Mesenchymal stem cell (in vitro differentiated cells and primary cell): ENCODE measurements at regions not wholly inside any gene's neighbourhood (a gene's known extent, or its start where the extent isn't known, plus 50 kb on each side); places are given as distances from the start of the nearest gene placed in this dataset.

Source experiments
- DNase-seq: peaks from one replicate; pipeline ENCODE4 v3.0.0-alpha.2; 2013
- H2AFZ ChIP-seq: one replicate; pipeline ENCODE4 v1.6.1; 2013; ENCODE audit warnings: low read depth, mild to moderate bottlenecking, control low read depth, inconsistent platforms, low read length, moderate library complexity
- H2AK5ac ChIP-seq: 2 replicates; pipeline ENCODE4 v1.6.1; 2013; ENCODE audit warnings: low read length, moderate library complexity, mild to moderate bottlenecking, inconsistent platforms; ENCODE audit not compliant: severe bottlenecking
- H2BK120ac ChIP-seq: one replicate; pipeline ENCODE4 v1.6.1; 2013; ENCODE audit warnings: low read depth, mild to moderate bottlenecking, inconsistent platforms, low read length, moderate library complexity
- H2BK12ac ChIP-seq, 2 experiments: one replicate each; pipeline ENCODE4 v1.6.1; 2013; ENCODE audit warnings: inconsistent platforms in 2 of 2, low read length in 2 of 2, mild to moderate bottlenecking in 2 of 2, moderate library complexity in 2 of 2, control low read depth in 1 of 2
- H2BK15ac ChIP-seq: one replicate; pipeline ENCODE4 v1.6.1; 2013; ENCODE audit warnings: mild to moderate bottlenecking, low read depth, inconsistent platforms; ENCODE audit not compliant: poor library complexity, severe bottlenecking
- H2BK5ac ChIP-seq: 2 replicates; pipeline ENCODE4 v1.6.1; 2013; ENCODE audit warnings: low read depth, mild to moderate bottlenecking, low read length, control low read depth, inconsistent platforms; ENCODE audit not compliant: poor library complexity, severe bottlenecking
- H3K14ac ChIP-seq, 2 experiments: one replicate each; pipeline ENCODE4 v1.6.1; 2013; ENCODE audit warnings: inconsistent platforms in 2 of 2, low read length in 2 of 2, control low read depth in 1 of 2, mild to moderate bottlenecking in 1 of 2, moderate library complexity in 1 of 2
- H3K18ac ChIP-seq, 2 experiments: one replicate each; pipeline ENCODE4 v1.6.1; 2013; ENCODE audit warnings: inconsistent platforms in 2 of 2, low read length in 2 of 2, control low read depth in 1 of 2, low read depth in 1 of 2, mild to moderate bottlenecking in 1 of 2
- H3K23ac ChIP-seq, 2 experiments: one replicate each; pipeline ENCODE4 v1.6.1; 2013; ENCODE audit warnings: inconsistent platforms in 2 of 2, low read length in 2 of 2, mild to moderate bottlenecking in 2 of 2, moderate library complexity in 2 of 2, control low read depth in 1 of 2
- H3K27ac ChIP-seq: 2 replicates; pipeline ENCODE4 v1.5.1; 2013; ENCODE audit warnings: mild to moderate bottlenecking, moderate library complexity, low read length, control low read depth, inconsistent platforms; ENCODE audit not compliant: poor library complexity, severe bottlenecking
- H3K27me3 ChIP-seq, 2 experiments: 2 replicates each; pipeline versions ENCODE4 v1.6.1 to v1.7.0; 2013; ENCODE audit warnings: low read length in 2 of 2, mild to moderate bottlenecking in 2 of 2, moderate library complexity in 2 of 2, control low read depth in 1 of 2, inconsistent platforms in 1 of 2; ENCODE audit not compliant: control insufficient read depth in 1 of 2, insufficient read depth in 1 of 2
- H3K36me3 ChIP-seq, 2 experiments: 2 replicates each; pipeline versions ENCODE4 v1.6.1 to v1.7.0; 2013; ENCODE audit warnings: low read length in 2 of 2, control low read depth in 1 of 2, inconsistent platforms in 1 of 2, low read depth in 1 of 2, mild to moderate bottlenecking in 1 of 2; ENCODE audit not compliant: insufficient read depth in 2 of 2, control insufficient read depth in 1 of 2
- H3K4ac ChIP-seq, 2 experiments: one replicate each; pipeline ENCODE4 v1.6.1; 2013; ENCODE audit warnings: inconsistent platforms in 2 of 2, low read length in 2 of 2, mild to moderate bottlenecking in 2 of 2, moderate library complexity in 2 of 2, control low read depth in 1 of 2, low read depth in 1 of 2
- H3K4me1 ChIP-seq: 2 replicates; pipeline ENCODE4 v1.6.1; 2013; ENCODE audit warnings: low read depth, low read length, control low read depth; ENCODE audit not compliant: control insufficient read depth, insufficient read depth
- H3K4me2 ChIP-seq: 2 replicates; pipeline ENCODE4 v1.6.1; 2013; ENCODE audit warnings: low read length, mild to moderate bottlenecking, inconsistent platforms; ENCODE audit not compliant: poor library complexity, severe bottlenecking
- H3K4me3 ChIP-seq, 2 experiments: 2 replicates each; pipeline versions ENCODE4 v1.5.1 to v1.7.0; 2013; ENCODE audit warnings: low read length in 2 of 2, mild to moderate bottlenecking in 2 of 2, control low read depth in 1 of 2, low read depth in 1 of 2; ENCODE audit not compliant: insufficient read depth in 1 of 2
- H3K79me1 ChIP-seq: replicated peaks from 2 replicates; pipeline ENCODE4 v1.6.1; 2013; ENCODE audit warnings: mild to moderate bottlenecking, control low read depth, low read length, inconsistent platforms; ENCODE audit not compliant: poor library complexity, severe bottlenecking
- H3K9ac ChIP-seq: 2 replicates; pipeline ENCODE4 v1.7.0; 2013; ENCODE audit warnings: mild to moderate bottlenecking, low read length, moderate library complexity
- H3K9me3 ChIP-seq: 2 replicates; pipeline ENCODE4 v1.7.0; 2013; ENCODE audit warnings: mild to moderate bottlenecking, low read length; ENCODE audit not compliant: control insufficient read depth
- H4K8ac ChIP-seq: one replicate; pipeline ENCODE4 v1.6.1; 2013; ENCODE audit warnings: inconsistent platforms, mild to moderate bottlenecking, low read length, moderate library complexity
- H4K91ac ChIP-seq: one replicate; pipeline ENCODE4 v1.6.1; 2013; ENCODE audit warnings: mild to moderate bottlenecking, low read length, inconsistent platforms
- WGBS: methylation state at CpG from one replicate; pipeline ENCODE4 v1.1.7; 2013; ENCODE audit warnings: mixed read lengths; 5-methylcytosine and 5-hydroxymethylcytosine counted together

DNA sequence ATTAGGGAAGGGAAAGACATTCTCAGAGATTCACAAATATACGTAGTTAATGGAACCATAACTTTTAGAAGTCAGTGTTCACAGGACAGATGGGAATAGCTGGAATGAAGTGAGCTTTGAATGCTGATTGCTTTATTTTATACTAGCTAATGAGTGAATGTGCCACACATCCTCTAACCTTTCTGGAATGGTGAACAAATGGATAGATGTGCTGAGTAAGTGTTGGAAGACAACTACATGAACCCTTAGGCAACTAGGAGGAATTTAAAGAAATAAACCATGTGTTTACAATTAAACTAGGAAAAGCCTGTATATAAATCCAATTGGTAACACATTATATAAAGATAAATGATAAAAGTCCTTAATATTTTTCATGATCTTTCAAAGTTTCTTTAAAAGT lies 91.6 kb upstream of the LIMCH1 start:
- no peak overlapping the region for H3K9ac ChIP-seq
- no peak overlapping the region for H2BK120ac ChIP-seq
- H3K9me3 ChIP-seq: no peaks in the 10 kb centered on the region
- H3K4ac ChIP-seq: no peak overlapping the region
- 100% methylated on average over 1 of the region's 1 CpG for WGBS
- no peak overlapping the region for H2AFZ ChIP-seq
- H3K4me2 ChIP-seq: no peak overlapping the region
- H4K8ac ChIP-seq: no peak overlapping the region
- H3K36me3 ChIP-seq: no peaks in the 10 kb centered on the region
- H3K79me1 ChIP-seq: no peaks in the 10 kb centered on the region
- no peak overlapping the region for H2BK5ac ChIP-seq
- no peak overlapping the region for H2AK5ac ChIP-seq
- DNase-seq: no peak
- no peak overlapping the region for H3K14ac ChIP-seq
- no peaks in the 10 kb centered on the region for H3K27me3 ChIP-seq
- no peak overlapping the region for H2BK12ac ChIP-seq
- H2BK15ac ChIP-seq: no peak overlapping the region
- H3K18ac ChIP-seq: no peak overlapping the region
- no peak overlapping the region for H3K4me3 ChIP-seq
- H3K4me1 ChIP-seq: no peaks in the 10 kb centered on the region
- no peak overlapping the region for H3K23ac ChIP-seq
- H3K27ac ChIP-seq: no peak overlapping the region
- no peak overlapping the region for H4K91ac ChIP-seq

DNA sequence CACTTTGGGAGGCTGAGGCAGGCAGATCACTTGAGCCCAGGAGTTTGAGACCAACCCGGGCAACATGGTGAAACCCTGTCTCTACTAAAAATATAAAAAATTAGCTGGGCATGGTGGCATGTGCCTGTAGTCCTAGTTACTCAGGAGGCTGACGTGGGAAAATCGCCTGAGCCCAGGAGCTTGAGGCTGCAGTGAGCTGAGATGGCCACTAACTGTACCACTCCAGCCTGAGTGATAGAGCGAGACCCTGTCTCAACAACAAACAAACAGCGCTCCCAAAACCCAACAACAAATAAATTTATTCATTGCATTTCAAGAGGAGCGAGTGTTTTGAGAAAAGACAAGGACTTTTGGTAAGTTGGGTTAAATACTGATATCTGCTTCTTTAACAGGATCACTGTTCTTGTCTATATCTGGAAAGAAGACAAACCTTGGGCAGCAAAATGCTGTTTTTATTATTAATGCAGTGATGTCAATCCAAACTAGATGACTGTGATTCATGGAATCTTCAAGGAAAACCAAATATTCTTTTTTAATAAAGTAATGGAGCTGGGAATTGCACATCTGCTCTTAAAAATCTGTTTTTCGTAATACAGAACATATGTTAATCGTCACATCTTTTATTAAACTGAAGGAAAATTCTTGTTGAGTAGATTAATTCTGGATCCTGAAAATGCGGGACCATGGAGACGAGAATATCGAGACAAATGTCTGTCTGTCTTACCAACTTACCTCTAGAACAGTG lies 90.8 kb upstream of the LIMCH1 start:
- Histone ChIP-seq H2AK5ac (no peak overlapping the region), H2BK15ac (no peak overlapping the region), H2AFZ (no peak overlapping the region), H3K4me2 (no peak overlapping the region), H4K91ac (no peak overlapping the region), H3K27ac (no peak overlapping the region), H3K14ac (no peak overlapping the region), H3K9ac (no peak overlapping the region), H2BK12ac (no peak overlapping the region), H2BK120ac (no peak overlapping the region), H2BK5ac (no peak overlapping the region), H3K9me3 (no peaks in the 10 kb centered on the region), H3K4me1 (no peaks in the 10 kb centered on the region), H3K4me3 (no peak overlapping the region), H3K79me1 (no peaks in the 10 kb centered on the region), H4K8ac (no peak overlapping the region), H3K36me3 (no peaks in the 10 kb centered on the region), H3K18ac (no peak overlapping the region), H3K23ac (no peak overlapping the region), H3K4ac (no peak overlapping the region), H3K27me3 (no peaks in the 10 kb centered on the region)
- 100% methylated on average over 7 of the region's 11 CpGs for WGBS
- no peak for DNase-seq

DNA sequence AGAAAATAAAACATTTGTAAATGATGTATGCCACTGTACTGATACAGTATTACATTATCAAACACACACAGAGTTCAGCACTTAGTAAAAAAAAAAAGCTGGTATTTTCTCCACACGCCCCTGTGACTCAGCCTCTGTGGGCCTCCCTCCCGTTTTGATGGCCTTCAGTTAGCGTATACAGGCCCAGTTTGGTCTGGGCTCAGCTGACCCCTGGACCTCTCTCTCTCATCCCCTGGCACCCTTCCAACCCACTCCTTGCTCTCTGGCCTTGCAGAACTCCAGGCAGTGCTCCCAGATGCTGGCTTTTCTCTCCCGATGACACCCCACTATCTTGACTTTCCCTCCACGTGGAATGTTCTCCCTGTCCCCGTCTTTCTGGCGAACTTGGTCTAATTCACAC lies 89.0 kb upstream of the LIMCH1 start:
- WGBS: 44% methylated on average over 7 of the region's 7 CpGs
- H3K18ac ChIP-seq: no peak overlapping the region
- no peak overlapping the region for H4K91ac ChIP-seq

GRCh38 chr4:41451961-41452360 lies 86.0 kb upstream of the LIMCH1 start:
- H3K4me2 ChIP-seq: no peak overlapping the region
- no peak overlapping the region for H2BK12ac ChIP-seq
- no peak overlapping the region for H3K18ac ChIP-seq
- no peak overlapping the region for H3K9ac ChIP-seq
- H2BK120ac ChIP-seq: no peak overlapping the region
- H2AFZ ChIP-seq: no peak overlapping the region
- no peak for DNase-seq
- no peak overlapping the region for H3K23ac ChIP-seq
- no peaks in the 10 kb centered on the region for H3K36me3 ChIP-seq
- no peak overlapping the region for H2AK5ac ChIP-seq
- H3K79me1 ChIP-seq: no peaks in the 10 kb centered on the region
- H3K9me3 ChIP-seq: no peaks in the 10 kb centered on the region
- H4K8ac ChIP-seq: no peak overlapping the region
- H3K27me3 ChIP-seq: peaks cover 0 to 9% of the 10 kb centered on the region in 2 experiments
- H3K4me3 ChIP-seq: no peak overlapping the region
- H2BK5ac ChIP-seq: no peak overlapping the region
- no peak overlapping the region for H3K27ac ChIP-seq
- H4K91ac ChIP-seq: no peak overlapping the region
- H3K4ac ChIP-seq: no peak overlapping the region
- WGBS: 98% methylated on average over 3 of the region's 3 CpGs
- no peak overlapping the region for H3K14ac ChIP-seq
- no peaks in the 10 kb centered on the region for H3K4me1 ChIP-seq
- no peak overlapping the region for H2BK15ac ChIP-seq

More for the DNA sequence above, 89.0 kb upstream of the LIMCH1 start:
- Histone ChIP-seq H3K27ac (no peak overlapping the region), H4K8ac (no peak overlapping the region), H3K79me1 (no peaks in the 10 kb centered on the region), H2BK15ac (no peak overlapping the region), H2AK5ac (no peak overlapping the region), H2AFZ (no peak overlapping the region), H3K14ac (no peak overlapping the region), H3K9me3 (no peaks in the 10 kb centered on the region), H3K23ac (no peak overlapping the region), H3K4me1 (no peaks in the 10 kb centered on the region), H2BK12ac (no peak overlapping the region), H3K27me3 (peaks cover 0 to 5% of the 10 kb centered on the region in 2 experiments), H3K4ac (no peak overlapping the region), H2BK5ac (no peak overlapping the region), H3K4me2 (no peak overlapping the region), H3K36me3 (no peaks in the 10 kb centered on the region), H3K4me3 (no peak overlapping the region), H2BK120ac (no peak overlapping the region), H3K9ac (peak overlapping the region; percentile 13)
- peak; percentile 84 for DNase-seq
